Vagina (tissue), 2 donors: ENCODE measurements at regions not wholly inside any gene's neighbourhood (a gene's known extent, or its start where the extent isn't known, plus 50 kb on each side); places are given as distances from the start of the nearest gene placed in this dataset.

Experiments used
- POLR2A ChIP-seq, 2 donors: fragments of 450-650 bp; IDR thresholded peaks; one replicate each; pipeline ENCODE4 v1.6.1; 2017; ENCODE audit warnings: antibody characterized with exemption in 2 of 2, mild to moderate bottlenecking in 2 of 2, moderate library complexity in 2 of 2
- POLR2AphosphoS5 ChIP-seq, 2 donors: sonication (generic); formaldehyde crosslinking; IDR thresholded peaks; one replicate each; pipeline ENCODE4 v1.9.0; 2017; ENCODE audit warnings: antibody characterized with exemption in 2 of 2, mild to moderate bottlenecking in 2 of 2, low read depth in 1 of 2; ENCODE audit not compliant: insufficient read depth in 1 of 2

- no peak for TF ChIP-seq POLR2A (IDR thresholded peaks at IDR 0.05)
- TF ChIP-seq POLR2AphosphoS5 (IDR thresholded peaks at IDR 0.05; ENCODE audit: insufficient read depth in 1 of 2, low read depth in 1 of 2), result no peak
Observed at GRCh38 chr5:68478301-68479095, 262.9 kb downstream of the PIK3R1 start.
